ENCODE measurements at regions not wholly inside any gene's neighbourhood (a gene's known extent, or its start where the extent isn't known, plus 50 kb on each side); places are given as distances from the start of the nearest gene placed in this dataset.

- TF ChIP-seq CTCF (conservative IDR thresholded peaks at IDR 0.05; ENCODE audit: low read depth in 2 of 2) (no peak), POLR2AphosphoS5 (IDR thresholded peaks at IDR 0.05; ENCODE audit: low read depth) (no peak), CREB1 (CRISPR knock-in tag; IDR thresholded peaks at IDR 0.05; ENCODE audit: low read depth) (no peak), EZH2phosphoT487 (IDR thresholded peaks at IDR 0.05; ENCODE audit: unreplicated experiment) (no peak), ZNF114 (CRISPR knock-in tag; IDR thresholded peaks at IDR 0.05) (no peak), STAT1 (IDR thresholded peaks at IDR 0.05; ENCODE audit: unreplicated experiment) (no peak)
Measured at GRCh38 chr14:65156568-65157366, 54.5 kb upstream of the MAX start (continued).

DNA sequence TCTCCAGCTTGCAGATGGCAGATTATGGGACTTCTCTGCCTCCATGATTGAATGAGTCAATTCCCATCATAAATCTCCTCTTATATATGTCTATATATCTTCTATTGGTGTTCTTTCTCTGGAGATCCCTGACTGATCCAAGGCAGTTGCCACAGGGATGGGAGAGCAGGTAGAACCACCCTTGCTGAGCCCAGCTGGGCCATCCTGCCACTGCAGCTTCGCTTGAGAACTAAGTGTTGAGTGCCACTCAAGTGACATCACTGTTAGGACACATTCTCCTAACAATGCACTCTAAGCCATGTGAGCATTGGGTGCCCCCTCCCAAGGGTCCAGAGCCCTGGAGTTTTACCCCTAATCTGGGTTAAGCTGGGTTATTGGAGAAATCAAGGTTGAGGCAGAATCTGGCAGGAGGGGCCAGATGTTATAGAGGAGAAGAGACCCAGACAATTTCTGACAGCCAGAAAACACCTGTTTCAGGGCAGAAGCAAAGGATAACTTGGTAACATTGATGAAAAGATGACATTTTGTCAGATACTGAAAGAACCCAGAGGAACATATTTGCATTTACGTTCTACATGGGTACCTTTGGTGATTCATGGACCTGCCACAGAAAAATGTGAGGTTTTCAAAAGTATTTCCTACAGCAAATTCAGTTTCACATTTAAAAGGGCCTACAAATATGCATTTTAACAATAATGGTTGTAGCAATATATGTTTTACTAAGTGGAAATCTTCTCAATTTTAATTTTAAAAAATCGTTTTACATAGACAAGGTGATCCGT, 57.2 kb upstream of the MAX start:
- Histone ChIP-seq H3K79me2 (replicated peaks; ENCODE audit: insufficient read depth) (no peaks in the 10 kb centered on the region), H3K4me2 (no peak overlapping the region), H3K36me3 (ENCODE audit: insufficient read depth) (no peaks in the 10 kb centered on the region), H3K4me1 (ENCODE audit: insufficient read depth) (no peaks in the 10 kb centered on the region), H2AFZ (no peak overlapping the region), H3K27me3 (ENCODE audit: insufficient read depth) (no peaks in the 10 kb centered on the region), H3K27ac (ENCODE audit: low read depth) (no peak overlapping the region), H3K9me2 (ENCODE audit: insufficient read depth) (no peaks in the 10 kb centered on the region), H4K20me1 (replicated peaks; ENCODE audit: insufficient read depth) (no peaks in the 10 kb centered on the region), H3F3A (replicated peaks; ENCODE audit: low read depth) (no peaks in the 10 kb centered on the region), H3K4me3 (no peak overlapping the region)
- no peak overlapping the region for H3K27ac Mint-ChIP-seq
- TF ChIP-seq ZNF331 (CRISPR knock-in tag; IDR thresholded peaks at IDR 0.05; ENCODE audit: low read depth): peak; percentile 73
- no peak for TF ChIP-seq EZH2phosphoT487 (IDR thresholded peaks at IDR 0.05; ENCODE audit: unreplicated experiment)
- no peak for ATAC-seq
- peaks cover 7% of the 10 kb centered on the region for H3K27me3 Mint-ChIP-seq (ENCODE audit: insufficient read depth, low read depth, poor library complexity)
- H3K9me3 Mint-ChIP-seq: no peaks in the 10 kb centered on the region; the same call in 2 of the 3 replicates
- DNase-seq (ENCODE audit: low spot score): no peak
- no peaks in the 10 kb centered on the region; the same call in 2 of the 3 replicates for H3K4me1 Mint-ChIP-seq
- no peak overlapping the region for H3K4me3 Mint-ChIP-seq
- no peaks in the 10 kb centered on the region for H3K36me3 Mint-ChIP-seq (ENCODE audit: low read depth)

DNA sequence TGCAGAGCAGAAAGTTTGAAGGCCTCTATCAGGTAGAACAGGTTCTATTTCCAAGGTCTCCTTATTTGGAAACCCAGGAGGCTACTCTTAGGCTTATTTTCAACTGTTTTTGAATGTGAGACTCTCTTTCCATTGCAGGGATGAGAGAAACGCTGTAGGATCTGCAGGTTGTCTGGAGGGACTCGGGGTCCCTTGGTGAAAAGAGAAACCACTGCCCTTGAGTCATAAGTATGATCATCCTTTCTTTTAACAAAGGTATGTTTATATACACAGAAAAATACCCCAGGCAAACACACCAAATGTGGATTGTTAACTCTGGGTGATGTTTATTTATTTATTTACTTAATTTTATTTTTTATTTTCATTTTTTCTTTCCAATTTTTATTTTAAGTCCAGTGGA, 57.8 kb upstream of the MAX start:
- ATAC-seq (no peak), DNase-seq (ENCODE audit: low spot score) (no peak)
- Histone ChIP-seq H4K20me1 (replicated peaks; ENCODE audit: insufficient read depth) (no peaks in the 10 kb centered on the region), H3K36me3 (ENCODE audit: insufficient read depth) (no peaks in the 10 kb centered on the region), H3K4me2 (no peak overlapping the region), H2AFZ (no peak overlapping the region), H3K27ac (ENCODE audit: low read depth) (no peak overlapping the region), H3K4me3 (no peak overlapping the region), H3K4me1 (ENCODE audit: insufficient read depth) (no peaks in the 10 kb centered on the region), H3K9me2 (ENCODE audit: insufficient read depth) (no peaks in the 10 kb centered on the region), H3K27me3 (ENCODE audit: insufficient read depth) (no peaks in the 10 kb centered on the region), H3F3A (replicated peaks; ENCODE audit: low read depth) (no peaks in the 10 kb centered on the region), H3K79me2 (replicated peaks; ENCODE audit: insufficient read depth) (no peaks in the 10 kb centered on the region)
- Mint-ChIP-seq H3K9me3 (no peaks in the 10 kb centered on the region; the same call in 2 of the 3 replicates), H3K27me3 (ENCODE audit: insufficient read depth, low read depth, poor library complexity) (peaks cover 7% of the 10 kb centered on the region), H3K4me1 (no peaks in the 10 kb centered on the region; the same call in 2 of the 3 replicates), H3K27ac (no peak overlapping the region), H3K36me3 (ENCODE audit: low read depth) (no peaks in the 10 kb centered on the region), H3K4me3 (no peak overlapping the region)
- TF ChIP-seq, protein P1, sequence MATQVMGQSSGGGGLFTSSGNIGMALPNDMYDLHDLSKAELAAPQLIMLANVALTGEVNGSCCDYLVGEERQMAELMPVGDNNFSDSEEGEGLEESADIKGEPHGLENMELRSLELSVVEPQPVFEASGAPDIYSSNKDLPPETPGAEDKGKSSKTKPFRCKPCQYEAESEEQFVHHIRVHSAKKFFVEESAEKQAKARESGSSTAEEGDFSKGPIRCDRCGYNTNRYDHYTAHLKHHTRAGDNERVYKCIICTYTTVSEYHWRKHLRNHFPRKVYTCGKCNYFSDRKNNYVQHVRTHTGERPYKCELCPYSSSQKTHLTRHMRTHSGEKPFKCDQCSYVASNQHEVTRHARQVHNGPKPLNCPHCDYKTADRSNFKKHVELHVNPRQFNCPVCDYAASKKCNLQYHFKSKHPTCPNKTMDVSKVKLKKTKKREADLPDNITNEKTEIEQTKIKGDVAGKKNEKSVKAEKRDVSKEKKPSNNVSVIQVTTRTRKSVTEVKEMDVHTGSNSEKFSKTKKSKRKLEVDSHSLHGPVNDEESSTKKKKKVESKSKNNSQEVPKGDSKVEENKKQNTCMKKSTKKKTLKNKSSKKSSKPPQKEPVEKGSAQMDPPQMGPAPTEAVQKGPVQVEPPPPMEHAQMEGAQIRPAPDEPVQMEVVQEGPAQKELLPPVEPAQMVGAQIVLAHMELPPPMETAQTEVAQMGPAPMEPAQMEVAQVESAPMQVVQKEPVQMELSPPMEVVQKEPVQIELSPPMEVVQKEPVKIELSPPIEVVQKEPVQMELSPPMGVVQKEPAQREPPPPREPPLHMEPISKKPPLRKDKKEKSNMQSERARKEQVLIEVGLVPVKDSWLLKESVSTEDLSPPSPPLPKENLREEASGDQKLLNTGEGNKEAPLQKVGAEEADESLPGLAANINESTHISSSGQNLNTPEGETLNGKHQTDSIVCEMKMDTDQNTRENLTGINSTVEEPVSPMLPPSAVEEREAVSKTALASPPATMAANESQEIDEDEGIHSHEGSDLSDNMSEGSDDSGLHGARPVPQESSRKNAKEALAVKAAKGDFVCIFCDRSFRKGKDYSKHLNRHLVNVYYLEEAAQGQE (IDR thresholded peaks at IDR 0.05; ENCODE audit: unreplicated experiment): no peak
- TF ChIP-seq NANOG (IDR thresholded peaks at IDR 0.05; ENCODE audit: borderline replicate concordance): no peak
- no peak for TF ChIP-seq EZH2phosphoT487 (IDR thresholded peaks at IDR 0.05; ENCODE audit: unreplicated experiment)
- no peak for TF ChIP-seq JUNB (IDR thresholded peaks at IDR 0.05; ENCODE audit: unreplicated experiment)
- TF ChIP-seq ZNF331 (CRISPR knock-in tag; IDR thresholded peaks at IDR 0.05; ENCODE audit: low read depth): no peak
- TF ChIP-seq, protein P2, sequence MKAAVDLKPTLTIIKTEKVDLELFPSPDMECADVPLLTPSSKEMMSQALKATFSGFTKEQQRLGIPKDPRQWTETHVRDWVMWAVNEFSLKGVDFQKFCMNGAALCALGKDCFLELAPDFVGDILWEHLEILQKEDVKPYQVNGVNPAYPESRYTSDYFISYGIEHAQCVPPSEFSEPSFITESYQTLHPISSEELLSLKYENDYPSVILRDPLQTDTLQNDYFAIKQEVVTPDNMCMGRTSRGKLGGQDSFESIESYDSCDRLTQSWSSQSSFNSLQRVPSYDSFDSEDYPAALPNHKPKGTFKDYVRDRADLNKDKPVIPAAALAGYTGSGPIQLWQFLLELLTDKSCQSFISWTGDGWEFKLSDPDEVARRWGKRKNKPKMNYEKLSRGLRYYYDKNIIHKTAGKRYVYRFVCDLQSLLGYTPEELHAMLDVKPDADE (IDR thresholded peaks at IDR 0.05): no peak

Measured in GM23338 (cell line).